ENCODE measurements at regions not wholly inside any gene's neighbourhood (a gene's known extent, or its start where the extent isn't known, plus 50 kb on each side); places are given as distances from the start of the nearest gene placed in this dataset. TPM values are rescaled to one million over a fixed set of nuclear protein-coding genes. Genes with fewer than 3 reads are reported as not detected.

- peak in 2 of 3 donors; percentile 24 to 45 for DNase-seq
- no peaks in the 10 kb centered on the region for H4K20me1 ChIP-seq (ENCODE audit: insufficient read depth, low read length)
- H3K9ac ChIP-seq (ENCODE audit: insufficient read depth, low read length, poor library complexity, severe bottlenecking): no peak overlapping the region
- no peak overlapping the region for H3K4me3 Mint-ChIP-seq
- H3K4me1 Mint-ChIP-seq: peaks cover 6% of the 10 kb centered on the region
- intact Hi-C loops (cut with micrococcal nuclease): no loop called here
- peaks cover 4 to 9% of the 10 kb centered on the region in 2 donors for H3K9me3 ChIP-seq (replicated peaks in 1 of 2; ENCODE audit: control insufficient read depth in 1 of 2, insufficient read depth in 1 of 2, low read length in 2 of 2)
- H3K79me2 ChIP-seq (ENCODE audit: insufficient read depth, low read length): no peaks in the 10 kb centered on the region
- no peak overlapping the region for H3K4me3 ChIP-seq (replicated peaks in 1 of 3; ENCODE audit: low read depth in 2 of 3, low read length in 3 of 3)
- H3K4me1 ChIP-seq (ENCODE audit: control insufficient read depth in 1 of 2, insufficient read depth in 2 of 2, low read length in 2 of 2): peaks cover 6 to 14% of the 10 kb centered on the region in 2 donors
- H3K4me2 ChIP-seq (replicated peaks; ENCODE audit: extremely low read depth, low read length, poor library complexity, severe bottlenecking): no peak overlapping the region
- H3K36me3 Mint-ChIP-seq: no peaks in the 10 kb centered on the region
- no CpG with 5 or more reads among the region's 1 CpG for WGBS (ENCODE audit: insufficient coverage)
- no peaks in the 10 kb centered on the region for H3K36me3 ChIP-seq (replicated peaks in 1 of 2; ENCODE audit: control insufficient read depth in 1 of 2, insufficient read depth in 2 of 2, low read length in 2 of 2)
- TF ChIP-seq CTCF (IDR thresholded peaks at IDR 0.05): no peak
- H2AFZ ChIP-seq (ENCODE audit: insufficient read depth, low read depth, low read length, poor library complexity, severe bottlenecking): no peak overlapping the region
- H3K27me3 Mint-ChIP-seq (ENCODE audit: low read depth in 3 of 3): no peaks in the 10 kb centered on the region
- no peak overlapping the region for H3K27ac Mint-ChIP-seq
- no peak overlapping the region for H3K27ac ChIP-seq (ENCODE audit: low read depth in 1 of 2, low read length in 2 of 2)
- H3K9me3 Mint-ChIP-seq: peaks cover 2 to 14% (median 13%) of the 10 kb centered on the region in 7 donors
- no peaks in the 10 kb centered on the region for H3K27me3 ChIP-seq (ENCODE audit: control insufficient read depth in 2 of 2, insufficient read depth in 2 of 2, low read length in 2 of 2)
These were observed 52.8 kb upstream of the USP25 start for GRCh38 chr21:15676935-15677334.

- Histone ChIP-seq H3K27ac (ENCODE audit: low read depth in 1 of 2, low read length in 2 of 2) (no peak overlapping the region), H2AFZ (ENCODE audit: insufficient read depth, low read depth, low read length, poor library complexity, severe bottlenecking) (no peak overlapping the region), H3K4me2 (replicated peaks; ENCODE audit: extremely low read depth, low read length, poor library complexity, severe bottlenecking) (no peak overlapping the region), H3K27me3 (ENCODE audit: control insufficient read depth in 2 of 2, insufficient read depth in 2 of 2, low read length in 2 of 2) (no peaks in the 10 kb centered on the region), H3K36me3 (replicated peaks in 1 of 2; ENCODE audit: control insufficient read depth in 1 of 2, insufficient read depth in 2 of 2, low read length in 2 of 2) (no peaks in the 10 kb centered on the region), H3K4me3 (replicated peaks in 1 of 3; ENCODE audit: low read depth in 2 of 3, low read length in 3 of 3) (no peak overlapping the region), H3K79me2 (ENCODE audit: insufficient read depth, low read length) (peaks cover 9% of the 10 kb centered on the region), H3K9ac (ENCODE audit: insufficient read depth, low read length, poor library complexity, severe bottlenecking) (no peak overlapping the region), H3K4me1 (ENCODE audit: control insufficient read depth in 1 of 2, insufficient read depth in 2 of 2, low read length in 2 of 2) (peaks cover 30 to 39% of the 10 kb centered on the region in 2 donors), H4K20me1 (ENCODE audit: insufficient read depth, low read length) (no peaks in the 10 kb centered on the region), H3K9me3 (replicated peaks in 1 of 2; ENCODE audit: control insufficient read depth in 1 of 2, insufficient read depth in 1 of 2, low read length in 2 of 2) (peaks cover 3 to 4% of the 10 kb centered on the region in 2 donors)
- H3K27me3 Mint-ChIP-seq (ENCODE audit: low read depth in 3 of 3): no peaks in the 10 kb centered on the region
- intact Hi-C loops (cut with micrococcal nuclease): loop anchor here in 1 of 2 donors (10.0 kb wide), 2 partner anchors 475 to 805 kb away; no protein-coding TSS in a partner anchor
- H3K9me3 Mint-ChIP-seq: peaks cover 0 to 8% (median 5%) of the 10 kb centered on the region in 7 donors
- peaks cover 0 to 2% of the 10 kb centered on the region in 2 donors for H3K36me3 Mint-ChIP-seq
- peaks cover 25% of the 10 kb centered on the region for H3K4me1 Mint-ChIP-seq
- no peak overlapping the region for H3K27ac Mint-ChIP-seq
- no peak for TF ChIP-seq CTCF (IDR thresholded peaks at IDR 0.05)
- no peak for DNase-seq
- no peak overlapping the region for H3K4me3 Mint-ChIP-seq
- WGBS (ENCODE audit: insufficient coverage): 95% methylated on average over 3 of the region's 8 CpGs
These were observed 50.2 kb upstream of the USP25 start for GRCh38 chr21:15679630-15680029.

Small RNA genes in the stretch of these regions (small RNA-seq; reads per million reads assigned to genes)
- gene AF246928.1 (ENCODE audit: insufficient read length, low read depth): not detected
- not detected for gene CYCSP42 (ENCODE audit: insufficient read length, low read depth)
- gene RNU6-1326P (ENCODE audit: insufficient read length, low read depth): not detected

All from CD14-positive monocyte (primary cell).